HG03520 (cell line): ENCODE measurements at regions not wholly inside any gene's neighbourhood (a gene's known extent, or its start where the extent isn't known, plus 50 kb on each side); places are given as distances from the start of the nearest gene placed in this dataset.

Experiments used
- ATAC-seq: cut with Tn5 transposase; IDR thresholded peaks from one replicate; pipeline ENCODE4 v1.9.1; 2021; ENCODE audit warnings: mild to moderate bottlenecking, moderate library complexity; ENCODE audit not compliant: unreplicated experiment

DNA sequence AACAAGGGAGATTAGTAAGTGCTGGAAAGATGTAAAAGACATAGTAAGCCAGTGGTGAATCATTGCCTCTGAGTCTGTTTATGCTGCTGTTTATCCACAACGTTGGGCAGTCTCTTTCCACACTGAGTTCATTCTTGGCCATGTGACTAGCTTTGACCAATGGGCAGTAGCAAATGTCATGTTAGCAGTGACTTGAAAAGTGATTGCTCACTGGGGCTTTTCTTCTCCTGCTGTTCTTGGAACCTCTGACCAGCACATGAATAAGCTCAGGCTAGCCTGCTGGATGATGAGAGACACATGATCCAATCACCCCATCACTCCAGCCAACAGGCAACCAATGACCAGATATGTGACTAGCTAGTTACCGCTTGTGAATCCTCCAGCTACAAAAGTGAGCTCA lies 360.4 kb downstream of the SLC4A3 start:
- ATAC-seq, result no peak

DNA sequence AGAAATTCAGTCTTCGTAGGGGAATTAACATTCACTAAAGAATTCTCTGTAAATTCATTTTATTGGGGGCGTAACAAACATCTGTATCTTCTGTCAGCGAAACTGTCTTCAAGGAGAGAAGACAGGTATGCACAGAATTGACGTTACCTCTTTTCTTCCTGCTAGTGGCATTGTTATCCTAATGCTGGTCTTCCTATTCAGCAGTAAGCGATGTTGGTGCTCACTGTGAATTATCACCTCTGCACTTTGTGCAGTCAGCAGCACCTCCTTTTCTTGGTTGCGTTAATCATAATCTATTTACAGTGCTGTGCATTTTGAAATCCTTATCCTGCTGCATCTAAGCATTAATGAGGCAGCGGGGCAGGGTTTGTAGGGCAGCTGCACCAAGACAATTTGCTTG lies 362.3 kb downstream of the SLC4A3 start:
- no peak for ATAC-seq

DNA sequence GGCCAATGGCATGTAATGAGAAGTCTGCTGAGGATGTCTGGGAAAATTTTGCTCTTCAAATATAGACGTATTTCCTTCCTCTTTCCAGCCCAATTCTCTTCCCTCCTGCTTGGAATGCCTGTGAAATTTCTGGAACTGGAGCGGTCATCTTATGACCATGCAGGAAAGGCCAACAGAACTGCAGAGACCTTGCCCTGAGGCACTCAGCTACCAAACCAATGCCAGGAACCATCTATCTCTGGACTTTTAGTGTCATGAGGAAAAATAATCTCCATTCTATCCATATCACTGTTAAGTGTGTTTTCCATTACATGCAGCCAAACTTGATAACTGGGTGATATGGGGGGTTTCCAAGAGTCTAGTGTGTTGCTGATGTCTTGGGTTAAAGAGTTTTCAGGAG lies 363.7 kb downstream of the SLC4A3 start:
- ATAC-seq, result no peak

DNA sequence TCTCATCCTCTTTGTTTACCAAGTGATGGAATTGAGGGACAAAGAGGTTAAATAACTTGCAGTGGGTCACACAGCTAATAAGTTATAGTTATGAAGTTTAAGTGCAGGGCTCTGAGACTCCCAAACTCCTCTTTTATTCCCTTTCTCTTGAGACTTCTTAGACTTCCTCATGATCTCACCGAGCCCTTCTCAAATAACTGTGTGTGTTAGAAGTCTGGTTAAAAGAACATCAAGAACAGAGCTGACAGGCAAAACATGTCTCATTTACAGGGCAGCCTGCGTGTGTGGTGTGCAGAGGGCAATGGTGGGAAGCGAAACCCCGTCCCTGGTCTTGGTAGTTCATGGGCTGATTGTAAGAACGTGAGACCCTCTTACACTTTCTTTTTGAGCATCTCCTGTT lies 368.0 kb downstream of the SLC4A3 start:
- ATAC-seq, result no peak

DNA sequence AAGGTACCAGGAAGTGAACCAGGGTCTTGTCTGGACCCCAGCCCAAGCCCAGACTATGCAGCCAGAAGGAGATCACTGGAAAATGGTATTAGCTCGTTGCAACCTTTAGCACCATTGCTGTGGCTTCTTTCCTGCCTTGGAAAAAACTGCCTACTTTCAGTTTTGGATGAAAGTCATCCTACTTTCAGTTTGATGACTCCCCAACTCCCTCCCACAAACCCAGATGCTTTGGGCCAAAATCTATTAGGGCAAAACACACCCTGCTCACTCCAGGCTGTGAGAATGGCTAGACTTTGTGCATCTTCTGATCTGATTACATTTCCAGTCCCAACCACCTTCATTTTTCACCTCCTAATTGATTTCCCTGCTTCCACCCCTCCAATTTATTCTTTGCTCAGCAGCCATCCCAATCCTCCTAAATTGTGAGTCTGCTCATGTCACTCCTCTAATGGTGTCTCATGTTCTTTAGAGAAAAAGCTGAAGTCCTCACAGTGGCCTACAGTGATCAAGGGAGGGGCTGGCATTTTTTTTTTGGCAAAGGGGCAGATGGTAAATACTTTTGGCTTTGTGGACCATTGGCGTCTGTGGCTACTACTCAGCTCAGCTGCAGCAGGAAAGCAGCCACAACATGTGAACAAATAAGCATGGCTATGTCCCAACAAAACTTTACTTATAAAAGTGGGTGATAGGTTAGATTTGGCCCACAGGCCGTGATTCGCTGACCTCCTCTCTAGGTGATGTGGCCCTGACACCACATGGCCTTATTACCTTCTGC lies 368.7 kb downstream of the SLC4A3 start:
- ATAC-seq, result no peak

DNA sequence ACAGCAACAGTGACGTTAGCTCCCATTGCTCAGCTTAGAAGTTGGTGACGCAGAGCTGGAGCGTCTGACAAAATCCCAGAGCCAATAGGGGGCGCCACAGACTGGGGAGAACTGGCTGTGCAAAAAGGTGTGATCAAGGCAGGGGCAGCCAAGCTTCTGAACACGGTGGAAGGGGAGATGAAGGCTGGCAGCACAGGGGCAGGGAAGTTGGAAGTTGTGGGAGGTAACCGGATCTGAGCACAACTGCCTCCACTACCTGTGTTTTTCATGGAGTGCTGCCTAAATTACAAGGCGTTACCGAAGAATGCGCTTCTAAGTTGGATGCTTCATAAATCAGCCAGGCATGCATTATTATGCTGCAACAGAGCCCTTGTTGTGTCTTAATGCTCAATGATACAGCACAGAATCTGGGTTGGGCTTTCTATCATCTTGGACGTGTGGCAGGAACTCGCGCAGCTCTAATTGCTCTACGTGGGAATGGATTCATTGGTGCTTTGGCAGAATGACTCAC lies 370.0 kb downstream of the SLC4A3 start:
- no peak for ATAC-seq

DNA sequence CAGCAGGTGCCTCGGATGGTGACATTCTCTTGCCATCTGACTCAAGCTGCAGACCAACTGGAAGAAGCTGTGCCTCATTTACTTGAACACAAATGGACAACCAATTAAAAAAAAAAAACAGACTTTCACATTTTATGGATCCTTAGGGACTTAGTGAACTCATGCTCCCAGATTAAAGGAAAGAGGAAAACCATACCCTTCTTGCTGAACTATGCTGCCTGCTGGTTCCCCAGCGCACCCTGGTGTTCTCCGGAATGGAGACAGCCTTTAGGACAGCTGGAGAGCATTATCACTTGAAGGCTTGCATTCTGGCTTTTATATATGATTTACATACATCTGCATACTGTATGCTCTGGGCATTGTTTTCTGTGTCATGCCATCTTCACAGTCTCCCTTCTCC lies 370.7 kb downstream of the SLC4A3 start:
- no peak for ATAC-seq

DNA sequence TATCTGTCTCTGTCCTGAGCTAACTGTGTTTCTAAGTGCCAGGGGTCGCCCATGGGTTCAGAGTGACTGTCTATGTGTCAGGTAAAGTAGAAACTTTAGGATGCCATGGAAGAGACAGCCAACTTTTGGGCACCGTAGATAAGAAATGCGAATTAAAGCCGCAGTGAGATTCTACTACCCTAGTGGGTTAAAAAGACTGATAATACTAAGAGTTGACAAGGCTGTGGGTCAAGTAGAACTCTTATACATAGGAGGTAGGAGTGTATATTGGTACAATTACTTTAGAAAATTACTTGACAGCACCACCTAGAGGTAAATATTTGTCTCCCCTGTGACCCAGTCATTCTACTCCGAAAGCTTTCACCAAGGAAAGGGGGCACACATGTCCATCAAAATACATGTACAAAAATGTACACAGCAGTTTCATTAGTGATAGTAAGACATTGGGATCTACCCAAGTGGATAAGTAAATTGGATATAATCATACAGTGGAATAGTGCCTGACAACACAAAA lies 371.3 kb downstream of the SLC4A3 start:
- ATAC-seq, result no peak

DNA sequence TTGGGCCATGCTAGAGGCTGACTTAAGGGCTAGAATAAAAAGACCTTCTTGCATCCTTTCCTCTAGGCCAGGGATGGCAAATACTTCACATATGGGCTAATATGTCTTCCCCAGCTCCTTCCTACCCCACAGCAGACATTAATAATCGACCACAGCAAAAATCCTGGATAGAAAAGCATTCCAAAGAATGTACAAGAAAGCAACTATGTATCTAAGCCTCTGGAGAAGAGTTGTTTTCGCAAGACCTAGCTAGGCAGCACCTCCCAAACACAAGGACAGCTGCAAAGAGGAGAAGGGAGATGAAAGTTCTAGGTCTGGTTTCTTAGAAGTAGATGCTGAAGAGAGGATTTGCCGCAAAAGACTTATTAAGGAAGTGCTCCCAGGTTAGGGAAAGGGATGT lies 372.6 kb downstream of the SLC4A3 start:
- no peak for ATAC-seq

DNA sequence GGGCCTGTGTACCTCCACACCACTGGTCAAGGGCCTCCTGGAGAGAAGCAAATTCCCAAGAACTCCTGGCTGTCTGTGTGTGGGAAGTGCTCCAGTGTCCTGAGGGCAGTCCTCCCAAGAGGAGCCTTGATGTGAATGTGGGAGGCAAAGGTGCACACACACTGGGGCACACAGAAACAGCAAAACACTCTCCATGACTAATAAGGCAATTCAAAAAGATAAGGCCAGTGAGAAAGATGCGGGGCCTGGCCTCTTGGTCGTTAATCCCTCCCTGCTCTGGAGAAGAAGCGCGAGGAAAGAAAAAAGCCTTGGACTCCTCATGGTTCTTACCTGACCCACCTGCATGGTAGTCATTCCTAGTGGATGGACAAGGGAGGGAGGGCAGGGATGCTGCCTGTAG lies 373.2 kb downstream of the SLC4A3 start:
- no peak for ATAC-seq

DNA sequence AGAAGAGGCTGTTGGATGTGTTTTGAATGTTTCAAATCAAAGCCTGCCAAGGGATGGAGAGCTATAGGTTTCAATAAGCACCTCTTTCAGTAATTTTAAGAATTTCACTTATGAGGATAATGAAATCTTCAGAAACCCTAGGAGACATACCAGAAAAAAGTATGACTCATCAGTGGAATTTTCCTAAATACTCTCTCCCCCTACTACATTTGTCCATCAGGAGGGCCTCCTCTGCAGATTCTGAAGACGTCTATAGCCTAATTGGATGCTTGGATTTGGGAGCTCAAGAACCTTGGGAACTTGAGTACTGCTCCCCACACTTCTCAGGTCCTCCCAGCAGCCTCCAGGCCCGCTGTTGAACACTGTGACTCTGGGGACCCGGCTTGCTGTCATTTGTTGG lies 374.3 kb downstream of the SLC4A3 start:
- no peak for ATAC-seq

DNA sequence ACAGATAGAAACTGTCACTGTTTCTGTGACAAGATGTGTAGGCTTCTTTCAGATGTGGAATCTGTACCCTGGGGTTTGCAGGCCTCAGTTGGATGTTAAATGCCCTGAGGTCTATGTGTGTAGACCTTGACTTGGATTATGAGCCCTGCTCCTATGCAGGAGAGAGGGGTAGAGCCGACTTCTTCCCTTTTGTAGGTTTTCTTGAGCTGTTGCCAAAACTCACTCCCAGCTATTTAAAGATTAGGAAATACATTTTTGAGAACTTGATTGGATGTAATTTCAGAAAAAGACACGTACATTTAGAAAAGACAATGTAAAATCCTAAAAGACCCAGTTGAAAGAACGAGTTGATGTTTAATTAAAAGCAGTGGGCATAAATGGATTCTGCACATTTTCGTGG lies 374.8 kb downstream of the SLC4A3 start:
- ATAC-seq, result no peak

DNA sequence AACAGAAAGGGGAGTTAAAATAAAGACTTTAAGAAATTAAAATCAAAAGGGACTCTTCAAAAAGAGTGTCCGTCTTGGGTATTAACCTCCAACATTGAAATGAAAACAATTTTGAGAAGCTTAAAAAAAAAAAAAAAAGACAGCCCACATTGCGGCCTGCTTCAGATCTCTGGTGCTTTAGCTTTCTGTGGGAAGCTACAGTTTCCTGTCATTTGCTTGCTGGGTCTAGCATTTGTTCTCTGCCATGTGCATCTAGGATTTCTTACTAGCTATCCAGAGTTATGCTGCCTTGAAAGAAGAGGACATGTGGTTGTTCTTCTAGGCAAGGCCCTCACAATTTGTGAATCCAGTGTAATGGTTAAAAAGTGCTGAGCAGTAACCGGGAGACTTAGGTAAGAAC lies 375.3 kb downstream of the SLC4A3 start:
- no peak for ATAC-seq

DNA sequence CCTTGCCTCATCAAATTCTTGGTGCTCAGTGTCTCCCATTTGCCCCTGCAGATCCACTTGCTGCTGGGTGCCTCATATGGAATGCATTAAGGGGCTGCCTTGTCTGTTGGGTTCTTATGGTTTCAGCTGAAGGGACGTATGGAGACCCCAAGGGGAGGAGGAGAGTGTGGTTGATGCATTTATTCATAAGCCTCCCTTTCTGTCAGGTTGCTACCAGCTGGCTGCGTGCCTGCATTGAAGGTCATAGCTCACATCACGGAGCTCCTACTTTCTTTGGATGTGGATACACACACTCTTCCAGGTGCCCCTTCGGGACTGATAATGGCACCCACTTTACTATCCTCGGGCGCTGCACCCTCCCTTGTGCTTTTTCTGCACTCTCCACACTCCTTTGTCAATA lies 377.9 kb downstream of the SLC4A3 start:
- ATAC-seq, result no peak

DNA sequence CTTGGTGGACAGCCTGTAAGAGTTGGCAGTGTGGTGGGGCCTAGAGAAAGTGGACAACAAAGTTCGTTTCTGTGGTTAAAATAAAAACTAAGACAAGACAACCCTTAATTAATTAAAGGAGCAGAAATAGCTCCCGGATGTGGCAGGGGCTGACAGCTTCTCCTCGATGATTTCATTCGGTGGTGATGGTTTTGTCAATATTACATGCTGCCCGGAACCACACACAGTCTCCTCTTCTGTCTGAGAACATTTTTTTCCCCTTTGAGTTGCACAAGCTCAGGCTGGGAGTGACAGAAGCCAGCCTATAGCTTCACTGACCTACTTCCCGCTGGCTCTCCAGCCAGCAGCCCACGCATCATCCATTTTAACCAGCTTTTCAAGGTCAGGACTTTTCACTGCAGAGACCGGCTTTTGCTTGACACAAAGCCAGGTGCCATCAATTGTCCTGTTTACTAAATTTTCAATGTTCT lies 378.8 kb downstream of the SLC4A3 start:
- no peak for ATAC-seq

DNA sequence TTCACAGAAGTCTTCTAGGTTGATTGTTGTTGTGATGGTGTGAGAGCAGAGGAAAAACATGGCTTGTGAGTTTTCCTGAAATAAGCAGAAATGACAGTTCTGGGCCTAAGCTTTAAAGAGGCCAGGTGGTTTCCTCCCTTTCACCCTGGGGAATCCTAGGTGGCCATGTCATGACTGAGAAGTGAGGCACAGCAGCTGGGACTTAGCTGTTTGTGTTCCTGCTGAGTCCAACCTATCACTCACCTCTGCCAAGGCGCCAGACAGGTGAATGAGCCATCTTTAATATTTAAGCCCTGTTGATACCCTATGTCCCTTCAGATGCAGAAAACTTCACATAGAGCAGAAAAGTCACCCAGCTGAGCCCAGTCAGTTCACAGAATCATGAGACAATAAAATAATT lies 384.4 kb downstream of the SLC4A3 start:
- ATAC-seq, result no peak

DNA sequence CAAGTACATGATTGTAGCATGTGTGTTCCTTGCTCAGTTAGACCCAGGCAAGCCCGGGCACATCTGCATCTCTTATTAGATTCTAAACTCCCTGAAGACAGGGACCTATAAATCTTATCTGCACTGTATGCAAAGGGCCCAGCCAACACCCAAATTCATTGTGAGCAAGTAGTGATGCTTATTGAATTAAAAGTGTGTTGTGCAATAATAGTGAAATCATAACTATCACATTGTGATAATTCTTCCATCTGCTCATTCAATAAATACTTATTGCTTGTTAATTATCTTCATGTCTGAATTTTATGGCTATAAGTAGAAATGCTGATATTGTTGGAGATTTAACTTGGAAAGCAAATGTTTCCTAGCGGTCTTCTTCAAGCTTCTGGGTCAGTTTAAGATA lies 387.5 kb downstream of the SLC4A3 start:
- no peak for ATAC-seq

DNA sequence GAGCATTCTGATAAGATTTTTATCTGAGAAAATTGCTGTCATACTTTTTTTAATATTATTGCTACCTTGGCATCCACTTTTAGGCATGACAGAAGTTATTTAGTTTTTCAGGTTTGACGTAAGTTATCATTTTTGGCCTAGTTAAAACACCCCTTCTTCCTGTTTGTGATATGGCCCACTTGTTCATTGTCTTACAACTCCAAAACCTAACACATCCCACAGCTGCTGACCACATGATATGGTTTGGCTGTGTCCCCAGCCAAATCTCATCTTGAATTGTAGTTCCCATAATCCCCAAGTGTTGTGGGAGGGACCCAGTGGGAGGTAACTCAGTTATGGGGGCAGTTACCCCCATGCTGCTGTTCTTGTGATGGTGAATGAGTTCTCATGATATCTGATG lies 388.1 kb downstream of the SLC4A3 start:
- no peak for ATAC-seq

DNA sequence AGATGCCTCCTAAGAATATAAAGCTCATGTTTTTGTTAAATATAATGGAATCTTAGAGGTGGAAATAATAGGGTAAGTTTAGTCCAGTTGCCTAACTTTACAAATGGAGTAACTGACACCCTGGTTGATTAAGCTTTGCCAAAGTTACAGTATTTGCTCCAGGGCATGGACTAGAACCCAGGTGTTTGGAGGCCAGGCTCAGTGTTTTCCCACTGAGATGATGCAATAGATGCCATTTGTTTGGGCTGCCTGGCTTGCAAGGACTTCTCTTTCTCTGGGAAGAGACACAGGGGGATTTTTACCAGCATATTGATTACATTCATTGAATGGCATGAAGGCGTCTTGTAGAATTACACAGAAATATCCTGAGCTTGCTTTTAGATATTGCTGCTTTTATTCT lies 397.8 kb downstream of the SLC4A3 start:
- ATAC-seq, result no peak

DNA sequence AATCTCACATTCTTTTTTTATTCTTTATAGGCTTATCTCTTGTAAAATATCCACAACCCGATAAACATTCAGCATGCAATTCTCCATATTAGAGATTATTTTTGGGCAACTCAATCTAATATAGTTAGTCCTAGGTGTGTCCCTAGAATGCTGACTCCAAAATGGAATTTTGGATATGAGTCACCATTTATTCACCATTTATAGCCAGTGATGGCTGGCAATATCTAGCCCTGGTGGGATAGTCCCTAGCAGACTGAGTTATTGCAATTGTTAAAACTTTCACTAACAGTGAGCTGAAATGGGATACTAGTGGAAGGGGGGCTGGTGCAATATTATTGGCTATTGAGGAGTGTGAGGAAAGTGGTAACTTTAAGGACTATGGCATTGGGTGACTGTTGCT lies 401.6 kb downstream of the SLC4A3 start:
- ATAC-seq, result no peak

DNA sequence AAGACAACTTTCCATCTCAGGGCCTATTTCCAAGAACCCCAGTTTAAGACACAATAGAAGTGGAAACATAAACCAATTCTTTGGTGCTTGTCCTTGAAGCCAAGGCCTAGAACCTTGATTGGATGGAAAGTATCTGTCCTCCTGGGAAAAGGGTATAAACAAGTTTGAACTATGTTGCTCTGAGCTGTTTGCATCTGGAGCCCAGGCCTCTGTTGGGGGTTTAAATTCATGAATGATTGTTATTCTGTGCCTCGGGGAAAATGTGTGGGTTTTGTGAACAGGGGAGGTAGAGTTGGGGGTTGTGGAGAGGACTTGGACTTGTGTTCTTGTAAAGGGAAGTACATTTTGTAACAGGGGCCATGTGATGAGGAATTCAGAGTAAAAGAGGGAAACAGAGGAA lies 406.1 kb downstream of the SLC4A3 start:
- no peak for ATAC-seq

DNA sequence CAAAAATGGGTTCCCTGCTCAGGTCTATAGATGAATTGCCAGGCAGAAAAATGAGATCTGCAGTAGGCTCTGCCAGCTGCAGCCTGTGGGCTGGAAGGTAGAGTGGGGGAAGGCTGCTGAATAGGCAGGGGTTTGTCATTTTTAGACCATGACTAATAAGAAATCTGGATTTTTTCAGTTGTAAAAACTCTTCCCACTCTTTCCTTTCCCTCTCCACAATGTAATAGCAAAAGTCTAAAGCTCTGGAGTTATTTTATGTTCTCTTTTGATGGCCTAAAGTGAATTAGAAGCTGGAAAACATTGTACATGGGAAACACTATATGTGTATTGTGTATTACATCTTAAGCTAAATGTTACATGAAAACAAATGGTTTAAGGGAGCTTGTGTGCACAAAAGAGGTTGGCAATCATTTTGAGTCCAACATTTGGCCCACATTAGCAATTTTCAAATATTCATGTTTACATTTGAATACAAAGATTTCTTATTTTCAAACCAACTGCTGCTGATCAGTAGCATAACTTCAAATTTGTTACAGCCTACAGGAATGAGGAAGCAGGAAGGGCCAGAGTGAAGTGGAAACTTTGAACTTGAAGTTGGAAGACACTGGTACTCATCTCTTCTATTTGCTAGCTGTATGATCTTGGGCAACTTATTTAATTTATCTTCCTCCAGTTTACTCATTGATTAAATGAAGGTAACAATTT lies 407.1 kb downstream of the SLC4A3 start:
- no peak for ATAC-seq
